CD4-positive, CD25-positive, alpha-beta regulatory T cell (primary cell): ENCODE measurements at regions not wholly inside any gene's neighbourhood (a gene's known extent, or its start where the extent isn't known, plus 50 kb on each side); places are given as distances from the start of the nearest gene placed in this dataset.
A peak's percentile ranks its signal among the peaks of the same experiment; 100 is the strongest.

Experiments
- ATAC-seq, 2 donors: fragments of 150-1000 bp; cut with Tn5 transposase; one replicate each; pipeline ENCODE4 v1.10.0; 2021; ENCODE audit warnings: low read depth in 2 of 2, moderate number of reproducible peaks in 2 of 2, moderate library complexity in 1 of 2
- DNase-seq, 3 donors: peaks; one replicate each; pipeline versions ENCODE4 v3.0.0 to v3.0.0-alpha.2; 2012 to 2022; ENCODE audit warnings: mixed read lengths in 1 of 3
- H3K27ac ChIP-seq: one replicate; pipeline ENCODE4 v1.7.0; 2013; ENCODE audit warnings: mild to moderate bottlenecking, low read length; ENCODE audit not compliant: insufficient read depth, poor library complexity, severe bottlenecking
- H3K27me3 ChIP-seq: one replicate; pipeline ENCODE4 v1.7.0; 2013; ENCODE audit warnings: low read length; ENCODE audit not compliant: control insufficient read depth, insufficient read depth
- H3K36me3 ChIP-seq: one replicate; pipeline ENCODE4 v1.7.0; 2013; ENCODE audit warnings: mild to moderate bottlenecking, low read length, moderate library complexity; ENCODE audit not compliant: control insufficient read depth, insufficient read depth
- H3K4me1 ChIP-seq: 2 replicates; pipeline ENCODE4 v1.7.0; 2013; ENCODE audit warnings: mild to moderate bottlenecking, low read length; ENCODE audit not compliant: insufficient read depth, control insufficient read depth, poor library complexity, severe bottlenecking
- H3K4me3 ChIP-seq: one replicate; pipeline ENCODE4 v1.7.0; 2013; ENCODE audit warnings: low read depth, mild to moderate bottlenecking, low read length, moderate library complexity
- H3K9me3 ChIP-seq, 2 experiments: 1 replicate in 1 of 2; 2 replicates in 1 of 2; pipeline ENCODE4 v1.7.0; 2013; ENCODE audit warnings: low read length in 2 of 2, mild to moderate bottlenecking in 1 of 2, moderate library complexity in 1 of 2; ENCODE audit not compliant: control insufficient read depth in 2 of 2
- H3K27ac Mint-ChIP-seq, 3 donors: one replicate each; pipeline ENCODE4 v1.8.0; 2020 to 2022; ENCODE audit warnings: mild to moderate bottlenecking in 3 of 3, mixed read lengths in 3 of 3, moderate library complexity in 2 of 3
- H3K27me3 Mint-ChIP-seq: one replicate; pipeline ENCODE4 v1.8.0; 2022; ENCODE audit warnings: mild to moderate bottlenecking, mixed read lengths
- H3K36me3 Mint-ChIP-seq: one replicate; pipeline ENCODE4 v1.8.0; 2020; ENCODE audit warnings: mixed read lengths
- H3K4me1 Mint-ChIP-seq, 4 donors: one replicate each; pipeline ENCODE4 v1.8.0; 2020 to 2022; ENCODE audit warnings: mixed read lengths in 4 of 4, mild to moderate bottlenecking in 1 of 4
- H3K4me3 Mint-ChIP-seq, 4 donors: one replicate each; pipeline ENCODE4 v1.8.0; 2020 to 2022; ENCODE audit warnings: mild to moderate bottlenecking in 4 of 4, mixed read lengths in 4 of 4, moderate library complexity in 3 of 4
- H3K9me3 Mint-ChIP-seq, 7 donors: one replicate each; pipeline ENCODE4 v1.8.0; 2020 to 2022; ENCODE audit warnings: mixed read lengths in 7 of 7, mild to moderate bottlenecking in 3 of 7, moderate library complexity in 2 of 7

GRCh38 chr9:32300373-32300772 lies 84.1 kb upstream of the ACO1 start:
- Mint-ChIP-seq H3K27me3 (peaks cover 13% of the 10 kb centered on the region), H3K4me1 (no peaks in the 10 kb centered on the region), H3K36me3 (no peaks in the 10 kb centered on the region), H3K9me3 (peaks cover 0 to 8% (median 0%) of the 10 kb centered on the region in 7 donors), H3K27ac (no peak overlapping the region), H3K4me3 (no peak overlapping the region)
- Histone ChIP-seq H3K4me3 (no peak overlapping the region), H3K36me3 (no peaks in the 10 kb centered on the region), H3K9me3 (no peaks in the 10 kb centered on the region), H3K27me3 (no peaks in the 10 kb centered on the region), H3K4me1 (no peaks in the 10 kb centered on the region), H3K27ac (no peak overlapping the region)
- no peak for DNase-seq
- ATAC-seq: no peak

- no peaks in the 10 kb centered on the region for H3K27me3 ChIP-seq
- no peak overlapping the region for H3K27ac Mint-ChIP-seq
- H3K9me3 ChIP-seq: no peaks in the 10 kb centered on the region
- H3K4me3 ChIP-seq: no peak overlapping the region
- no peak overlapping the region for H3K4me3 Mint-ChIP-seq
- H3K4me1 Mint-ChIP-seq: no peaks in the 10 kb centered on the region
- DNase-seq (no peak), ATAC-seq (no peak)
- H3K27me3 Mint-ChIP-seq: peaks cover 7% of the 10 kb centered on the region
- no peaks in the 10 kb centered on the region for H3K4me1 ChIP-seq
- H3K36me3 Mint-ChIP-seq: no peaks in the 10 kb centered on the region
- no peak overlapping the region for H3K27ac ChIP-seq
- H3K36me3 ChIP-seq: no peaks in the 10 kb centered on the region
- peaks cover 0 to 5% (median 4%) of the 10 kb centered on the region in 7 donors for H3K9me3 Mint-ChIP-seq
These were observed 79.9 kb upstream of the ACO1 start for GRCh38 chr9:32304495-32304894.

- Mint-ChIP-seq H3K4me3 (no peak overlapping the region), H3K27ac (no peak overlapping the region), H3K9me3 (peaks cover 0 to 5% (median 3%) of the 10 kb centered on the region in 7 donors), H3K36me3 (no peaks in the 10 kb centered on the region), H3K27me3 (peaks cover 3% of the 10 kb centered on the region), H3K4me1 (no peaks in the 10 kb centered on the region)
- Histone ChIP-seq H3K27ac (no peak overlapping the region), H3K4me3 (no peak overlapping the region), H3K4me1 (no peaks in the 10 kb centered on the region), H3K27me3 (no peaks in the 10 kb centered on the region), H3K36me3 (no peaks in the 10 kb centered on the region), H3K9me3 (no peaks in the 10 kb centered on the region)
- ATAC-seq (no peak), DNase-seq (no peak)
These were observed 78.4 kb upstream of the ACO1 start for GRCh38 chr9:32306006-32306405.

- no peak for ATAC-seq
- Histone ChIP-seq H3K4me1 (no peaks in the 10 kb centered on the region), H3K27me3 (no peaks in the 10 kb centered on the region), H3K27ac (no peak overlapping the region), H3K9me3 (no peaks in the 10 kb centered on the region), H3K4me3 (no peak overlapping the region), H3K36me3 (no peaks in the 10 kb centered on the region)
- H3K9me3 Mint-ChIP-seq: peaks cover 0 to 9% (median 0%) of the 10 kb centered on the region in 7 donors
- no peak for DNase-seq
- H3K27me3 Mint-ChIP-seq: peaks cover 4% of the 10 kb centered on the region
- no peak overlapping the region for H3K4me3 Mint-ChIP-seq
- peaks cover 0 to 3% (median 0%) of the 10 kb centered on the region in 4 donors for H3K4me1 Mint-ChIP-seq
- H3K36me3 Mint-ChIP-seq: no peaks in the 10 kb centered on the region
- no peak overlapping the region for H3K27ac Mint-ChIP-seq
These were observed 65.0 kb upstream of the ACO1 start for GRCh38 chr9:32319312-32319929.

- Mint-ChIP-seq H3K4me3 (no peak overlapping the region), H3K4me1 (peaks cover 0 to 3% (median 0%) of the 10 kb centered on the region in 4 donors), H3K9me3 (no peaks in the 10 kb centered on the region), H3K36me3 (no peaks in the 10 kb centered on the region), H3K27me3 (peaks cover 4% of the 10 kb centered on the region), H3K27ac (no peak overlapping the region)
- H3K4me1 ChIP-seq: no peaks in the 10 kb centered on the region
- no peak overlapping the region for H3K27ac ChIP-seq
- H3K27me3 ChIP-seq: no peaks in the 10 kb centered on the region
- no peaks in the 10 kb centered on the region for H3K9me3 ChIP-seq
- DNase-seq: no peak
- H3K4me3 ChIP-seq: no peak overlapping the region
- H3K36me3 ChIP-seq: no peaks in the 10 kb centered on the region
- ATAC-seq: no peak
These were observed 61.8 kb upstream of the ACO1 start for GRCh38 chr9:32322622-32323021.

- no peak for ATAC-seq
- no peak overlapping the region for H3K27ac Mint-ChIP-seq
- no peaks in the 10 kb centered on the region for H3K36me3 Mint-ChIP-seq
These were observed 58.3 kb upstream of the ACO1 start for GRCh38 chr9:32326146-32326545.

GRCh38 chr9:32331240-32331639 lies 53.2 kb upstream of the ACO1 start:
- H3K4me1 ChIP-seq: no peaks in the 10 kb centered on the region
- no peak overlapping the region for H3K27ac Mint-ChIP-seq
- ATAC-seq (no peak), DNase-seq (no peak)
- H3K4me3 Mint-ChIP-seq: no peak overlapping the region
- no peaks in the 10 kb centered on the region for H3K9me3 Mint-ChIP-seq
- no peaks in the 10 kb centered on the region for H3K36me3 ChIP-seq
- H3K27ac ChIP-seq: no peak overlapping the region
- H3K36me3 Mint-ChIP-seq: no peaks in the 10 kb centered on the region
- no peak overlapping the region for H3K4me3 ChIP-seq
- peaks cover 4% of the 10 kb centered on the region for H3K27me3 Mint-ChIP-seq
- H3K27me3 ChIP-seq: no peaks in the 10 kb centered on the region
- H3K9me3 ChIP-seq: no peaks in the 10 kb centered on the region
- H3K4me1 Mint-ChIP-seq: no peaks in the 10 kb centered on the region

More at GRCh38 chr9:32326146-32326545, 58.3 kb upstream of the ACO1 start:
- H3K4me1 Mint-ChIP-seq: peaks cover 0 to 3% (median 0%) of the 10 kb centered on the region in 4 donors
- Histone ChIP-seq H3K4me3 (no peak overlapping the region), H3K27ac (no peak overlapping the region), H3K27me3 (no peaks in the 10 kb centered on the region), H3K9me3 (no peaks in the 10 kb centered on the region), H3K36me3 (no peaks in the 10 kb centered on the region), H3K4me1 (no peaks in the 10 kb centered on the region)
- H3K4me3 Mint-ChIP-seq: no peak overlapping the region
- peaks cover 4% of the 10 kb centered on the region for H3K27me3 Mint-ChIP-seq
- no peaks in the 10 kb centered on the region for H3K9me3 Mint-ChIP-seq
- DNase-seq: no peak

GRCh38 chr9:32334112-32334511 lies 50.3 kb upstream of the ACO1 start:
- H3K9me3 Mint-ChIP-seq: no peaks in the 10 kb centered on the region
- no peaks in the 10 kb centered on the region for H3K9me3 ChIP-seq
- H3K36me3 ChIP-seq: no peaks in the 10 kb centered on the region
- H3K27ac ChIP-seq: no peak overlapping the region
- H3K27me3 ChIP-seq: no peaks in the 10 kb centered on the region
- no peaks in the 10 kb centered on the region for H3K36me3 Mint-ChIP-seq
- no peaks in the 10 kb centered on the region for H3K4me1 Mint-ChIP-seq
- no peak for DNase-seq
- peaks cover 4% of the 10 kb centered on the region for H3K27me3 Mint-ChIP-seq
- peak overlapping the region in 1 of 3 donors; percentile 45 for H3K27ac Mint-ChIP-seq
- ATAC-seq: no peak
- H3K4me3 Mint-ChIP-seq: no peak overlapping the region
- H3K4me1 ChIP-seq: no peaks in the 10 kb centered on the region
- no peak overlapping the region for H3K4me3 ChIP-seq
